HCT116 (cell line): ENCODE measurements at regions not wholly inside any gene's neighbourhood (a gene's known extent, or its start where the extent isn't known, plus 50 kb on each side); places are given as distances from the start of the nearest gene placed in this dataset.

ENCODE experiments used
- ATAC-seq: fragments of 200-7000 bp; cut with Tn5 transposase; 2 replicates; pipeline ENCODE4 v1.9.1; 2020; ENCODE audit warnings: mild to moderate bottlenecking, moderate library complexity
- BruUV-seq: library from RNA; stranded (reverse); fragments of 400-500 nt; replicated peaks from 2 replicates; lab custom pipeline; 2021; lab: Mats Ljungman, UMichigan
- CTCF ChIA-PET: fragments of 300-600 bp; sonication (Branson Sonifier 250); formaldehyde crosslinking; loops from one replicate; lab custom pipeline; 2021; ENCODE audit warnings: antibody characterized with exemption; lab: Charles Lee
- POLR2A ChIA-PET: fragments of 300-600, 350-600 bp; sonication (Branson Sonifier 250); formaldehyde crosslinking; loops from one replicate; lab custom pipeline; 2021; ENCODE audit warnings: antibody characterized with exemption; lab: Charles Lee
- RAD21 ChIA-PET, 2 experiments: fragments of 300-600 bp; sonication (Branson Sonifier 250); formaldehyde crosslinking; loops; one replicate each; lab custom pipeline; 2023; ENCODE audit warnings: low total read pairs in 2 of 2; ENCODE audit not compliant: uncharacterized antibody in 2 of 2, unreplicated experiment in 2 of 2, low non-redundant PET in 1 of 2; lab: Charles Lee
- DNase-seq: peaks from one replicate; pipeline ENCODE4 v3.0.0-alpha.2; 2010; ENCODE audit warnings: low read depth, low spot score
- H2AFZ ChIP-seq: fragments of 200-600 bp; shearing (Covaris generic), sonication (generic); 2 replicates; pipeline ENCODE4 v1.6.1; 2017; ENCODE audit warnings: low read depth, mixed run types, mixed read lengths, antibody characterized with exemption, low read length; ENCODE audit not compliant: poor library complexity, severe bottlenecking
- H3K27ac ChIP-seq: 2 replicates; pipeline ENCODE4 v1.5.1; 2012; ENCODE audit warnings: low read depth, low read length
- H3K27me3 ChIP-seq: fragments of 200-600 bp; sonication (generic); 2 replicates; pipeline ENCODE4 v1.6.1; 2016; ENCODE audit warnings: mixed run types, low read length, mixed read lengths; ENCODE audit not compliant: insufficient read depth
- H3K36me3 ChIP-seq, 2 experiments: fragments of 200-500 bp in 1 of 2; fragments of 200-600 bp in 1 of 2; sonication (Bioruptor generic) in 1 of 2; sonication (generic) in 1 of 2; 2 replicates each; pipeline versions ENCODE4 v1.5.1 to v1.6.1; 2014 to 2016; ENCODE audit warnings: low read length in 2 of 2, inconsistent platforms in 1 of 2, mixed read lengths in 1 of 2, mixed run types in 1 of 2; ENCODE audit not compliant: insufficient read depth in 2 of 2, control insufficient read depth in 1 of 2
- H3K4me1 ChIP-seq, 2 experiments: fragments of 200-600 bp in 1 of 2; sonication (generic) in 1 of 2; 2 replicates each; pipeline versions ENCODE4 v1.5.1 to v1.6.1; 2012 to 2017; ENCODE audit warnings: low read length in 2 of 2, inconsistent platforms in 1 of 2, mild to moderate bottlenecking in 1 of 2, mixed read lengths in 1 of 2, mixed run types in 1 of 2, moderate library complexity in 1 of 2; ENCODE audit not compliant: insufficient read depth in 2 of 2, control insufficient read depth in 1 of 2
- H3K4me2 ChIP-seq: fragments of 200-600 bp; sonication (generic); 2 replicates; pipeline ENCODE4 v1.6.1; 2017; ENCODE audit warnings: mixed run types, low read length, mixed read lengths
- H3K4me3 ChIP-seq, 2 experiments: fragments of 200-600 bp in 1 of 2; sonication (generic) in 1 of 2; replicated peaks in 1 of 2; 2 replicates each; pipeline ENCODE4 v1.5.1; 2011 to 2016; ENCODE audit warnings: low read length in 2 of 2, control low read depth in 1 of 2, low read depth in 1 of 2, mild to moderate bottlenecking in 1 of 2, mixed read lengths in 1 of 2, mixed run types in 1 of 2
- H3K79me2 ChIP-seq: fragments of 200-600 bp; sonication (generic); 2 replicates; pipeline ENCODE4 v1.6.1; 2017; ENCODE audit warnings: mild to moderate bottlenecking, mixed run types, low read length, moderate library complexity, mixed read lengths; ENCODE audit not compliant: insufficient read depth
- H3K9ac ChIP-seq: fragments of 200-600 bp; sonication (generic); 2 replicates; pipeline ENCODE4 v1.6.1; 2016; ENCODE audit warnings: low read length, mixed read lengths
- H3K9me2 ChIP-seq: fragments of 200-600 bp; sonication (generic), shearing (Covaris generic); 2 replicates; pipeline ENCODE4 v1.6.1; 2017; ENCODE audit warnings: mixed run types, mild to moderate bottlenecking, moderate library complexity; ENCODE audit not compliant: insufficient read depth
- H3K9me3 ChIP-seq, 2 experiments: fragments of 200-500 bp in 1 of 2; fragments of 200-600 bp in 1 of 2; sonication (Bioruptor generic) in 1 of 2; sonication (generic) in 1 of 2; 2 replicates each; pipeline ENCODE4 v1.6.1; 2014 to 2017; ENCODE audit warnings: low read length in 2 of 2, mixed read lengths in 2 of 2, inconsistent platforms in 1 of 2, low read depth in 1 of 2, mild to moderate bottlenecking in 1 of 2, mixed run types in 1 of 2, moderate library complexity in 1 of 2; ENCODE audit not compliant: control insufficient read depth in 1 of 2, insufficient read depth in 1 of 2
- H4K20me1 ChIP-seq: fragments of 200-600 bp; sonication (generic), shearing (Covaris generic); 2 replicates; pipeline ENCODE4 v1.6.1; 2017; ENCODE audit warnings: mixed run types, mild to moderate bottlenecking, moderate library complexity; ENCODE audit not compliant: insufficient read depth
- CEBPB ChIP-seq: IDR thresholded peaks from 2 replicates; pipeline ENCODE4 v1.6.1; 2012; ENCODE audit warnings: low read depth
- CTCF ChIP-seq, 3 experiments: fragments of 200-600 bp in 1 of 3; sonication (generic) in 1 of 3; IDR thresholded peaks in 2 of 3; conservative IDR thresholded peaks in 1 of 3; 2 replicates each; pipeline ENCODE4 v1.5.1; 2012 to 2017; ENCODE audit warnings: low read depth in 2 of 3, low read length in 2 of 3, antibody characterized with exemption in 1 of 3, borderline replicate concordance in 1 of 3, control low read depth in 1 of 3, mild to moderate bottlenecking in 1 of 3, mixed read lengths in 1 of 3, mixed run types in 1 of 3, moderate library complexity in 1 of 3; ENCODE audit not compliant: insufficient read depth in 1 of 3
- EGR1 ChIP-seq: IDR thresholded peaks from 2 replicates; pipeline ENCODE4 v1.6.1; 2012; ENCODE audit warnings: low read depth
- POLR2AphosphoS5 ChIP-seq: IDR thresholded peaks from 2 replicates; pipeline ENCODE4 v1.6.1; 2011; ENCODE audit warnings: mild to moderate bottlenecking, low read depth, low read length, moderate library complexity
- SIN3A ChIP-seq: IDR thresholded peaks from 2 replicates; pipeline ENCODE4 v1.6.1; 2012; ENCODE audit warnings: low read depth
- YY1 ChIP-seq: IDR thresholded peaks from 2 replicates; pipeline ENCODE4 v1.6.1; 2011; ENCODE audit warnings: low read length, low read depth, moderate library complexity, mild to moderate bottlenecking; ENCODE audit not compliant: insufficient replicate concordance; ENCODE audit errors: extremely low read depth
- ZFX ChIP-seq: fragments of 450-650 bp; IDR thresholded peaks from 2 replicates; pipeline ENCODE4 v1.6.1; 2017
- intact Hi-C: fragments of 100-400 bp; cut with micrococcal nuclease; formaldehyde crosslinking; loops from 2 replicates; pipeline ENCODE4 v1.10.0; 2022
- TF ChIP-seq, protein P1 (sequence below): IDR thresholded peaks from 2 replicates; pipeline ENCODE4 v1.6.1; 2011; ENCODE audit warnings: mild to moderate bottlenecking, low read length, moderate library complexity; ENCODE audit not compliant: insufficient replicate concordance; ENCODE audit errors: extremely low read depth
- TF ChIP-seq, protein P2 (sequence below): IDR thresholded peaks from 2 replicates; pipeline ENCODE4 v1.6.1; 2012; ENCODE audit warnings: low read depth
- TF ChIP-seq, protein P3 (sequence below): IDR thresholded peaks from 2 replicates; pipeline ENCODE4 v1.6.1; 2012

DNA sequence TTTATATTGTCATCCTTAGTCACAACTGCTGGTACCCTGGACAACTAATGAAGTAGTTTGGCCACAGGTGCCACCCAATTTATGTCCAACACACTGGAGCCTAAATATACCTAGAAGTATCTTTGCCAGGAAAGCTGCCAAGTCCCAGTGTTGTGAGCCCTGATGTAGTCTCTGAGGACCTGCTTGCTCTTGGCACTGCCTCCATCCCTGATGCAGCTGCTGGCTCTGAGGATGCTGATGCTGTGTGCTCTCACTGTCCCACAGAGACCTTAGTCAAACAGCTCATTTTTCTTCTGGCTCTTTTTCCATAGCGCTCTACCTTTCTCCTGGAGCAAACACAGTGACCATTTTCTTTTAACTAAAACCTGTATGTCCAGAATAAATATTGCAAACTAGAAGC, 1535.4 kb upstream of the ADGRL3 start:
- Histone ChIP-seq H3K9ac (no peak overlapping the region), H3K27ac (no peak overlapping the region), H3K27me3 (no peaks in the 10 kb centered on the region), H3K36me3 (no peaks in the 10 kb centered on the region), H3K4me3 (no peak overlapping the region), H2AFZ (no peak overlapping the region), H4K20me1 (no peaks in the 10 kb centered on the region), H3K4me1 (no peaks in the 10 kb centered on the region), H3K4me2 (no peak overlapping the region), H3K79me2 (no peaks in the 10 kb centered on the region), H3K9me2 (no peaks in the 10 kb centered on the region), H3K9me3 (peaks cover 4 to 5% of the 10 kb centered on the region in 2 experiments; a peak in 2 of 4 replicates)
- CTCF ChIA-PET: no interaction called here
- RAD21 ChIA-PET: no interaction called here
- TF ChIP-seq SIN3A (no peak), YY1 (no peak), CTCF (IDR thresholded peaks at IDR 0.05 in 2 of 3, conservative IDR thresholded peaks at IDR 0.05 in 1 of 3; ENCODE audit: borderline replicate concordance in 1 of 3, insufficient read depth in 1 of 3, low read depth in 2 of 3, low read length in 2 of 3) (no peak), EGR1 (no peak), POLR2AphosphoS5 (no peak), CEBPB (no peak), ZFX (no peak)
- TF ChIP-seq, protein P1, sequence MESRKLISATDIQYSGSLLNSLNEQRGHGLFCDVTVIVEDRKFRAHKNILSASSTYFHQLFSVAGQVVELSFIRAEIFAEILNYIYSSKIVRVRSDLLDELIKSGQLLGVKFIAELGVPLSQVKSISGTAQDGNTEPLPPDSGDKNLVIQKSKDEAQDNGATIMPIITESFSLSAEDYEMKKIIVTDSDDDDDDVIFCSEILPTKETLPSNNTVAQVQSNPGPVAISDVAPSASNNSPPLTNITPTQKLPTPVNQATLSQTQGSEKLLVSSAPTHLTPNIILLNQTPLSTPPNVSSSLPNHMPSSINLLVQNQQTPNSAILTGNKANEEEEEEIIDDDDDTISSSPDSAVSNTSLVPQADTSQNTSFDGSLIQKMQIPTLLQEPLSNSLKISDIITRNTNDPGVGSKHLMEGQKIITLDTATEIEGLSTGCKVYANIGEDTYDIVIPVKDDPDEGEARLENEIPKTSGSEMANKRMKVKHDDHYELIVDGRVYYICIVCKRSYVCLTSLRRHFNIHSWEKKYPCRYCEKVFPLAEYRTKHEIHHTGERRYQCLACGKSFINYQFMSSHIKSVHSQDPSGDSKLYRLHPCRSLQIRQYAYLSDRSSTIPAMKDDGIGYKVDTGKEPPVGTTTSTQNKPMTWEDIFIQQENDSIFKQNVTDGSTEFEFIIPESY: no peak
- TF ChIP-seq, protein P2, sequence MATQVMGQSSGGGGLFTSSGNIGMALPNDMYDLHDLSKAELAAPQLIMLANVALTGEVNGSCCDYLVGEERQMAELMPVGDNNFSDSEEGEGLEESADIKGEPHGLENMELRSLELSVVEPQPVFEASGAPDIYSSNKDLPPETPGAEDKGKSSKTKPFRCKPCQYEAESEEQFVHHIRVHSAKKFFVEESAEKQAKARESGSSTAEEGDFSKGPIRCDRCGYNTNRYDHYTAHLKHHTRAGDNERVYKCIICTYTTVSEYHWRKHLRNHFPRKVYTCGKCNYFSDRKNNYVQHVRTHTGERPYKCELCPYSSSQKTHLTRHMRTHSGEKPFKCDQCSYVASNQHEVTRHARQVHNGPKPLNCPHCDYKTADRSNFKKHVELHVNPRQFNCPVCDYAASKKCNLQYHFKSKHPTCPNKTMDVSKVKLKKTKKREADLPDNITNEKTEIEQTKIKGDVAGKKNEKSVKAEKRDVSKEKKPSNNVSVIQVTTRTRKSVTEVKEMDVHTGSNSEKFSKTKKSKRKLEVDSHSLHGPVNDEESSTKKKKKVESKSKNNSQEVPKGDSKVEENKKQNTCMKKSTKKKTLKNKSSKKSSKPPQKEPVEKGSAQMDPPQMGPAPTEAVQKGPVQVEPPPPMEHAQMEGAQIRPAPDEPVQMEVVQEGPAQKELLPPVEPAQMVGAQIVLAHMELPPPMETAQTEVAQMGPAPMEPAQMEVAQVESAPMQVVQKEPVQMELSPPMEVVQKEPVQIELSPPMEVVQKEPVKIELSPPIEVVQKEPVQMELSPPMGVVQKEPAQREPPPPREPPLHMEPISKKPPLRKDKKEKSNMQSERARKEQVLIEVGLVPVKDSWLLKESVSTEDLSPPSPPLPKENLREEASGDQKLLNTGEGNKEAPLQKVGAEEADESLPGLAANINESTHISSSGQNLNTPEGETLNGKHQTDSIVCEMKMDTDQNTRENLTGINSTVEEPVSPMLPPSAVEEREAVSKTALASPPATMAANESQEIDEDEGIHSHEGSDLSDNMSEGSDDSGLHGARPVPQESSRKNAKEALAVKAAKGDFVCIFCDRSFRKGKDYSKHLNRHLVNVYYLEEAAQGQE: no peak
- TF ChIP-seq, protein P3, sequence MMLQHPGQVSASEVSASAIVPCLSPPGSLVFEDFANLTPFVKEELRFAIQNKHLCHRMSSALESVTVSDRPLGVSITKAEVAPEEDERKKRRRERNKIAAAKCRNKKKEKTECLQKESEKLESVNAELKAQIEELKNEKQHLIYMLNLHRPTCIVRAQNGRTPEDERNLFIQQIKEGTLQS: no peak
- intact Hi-C loops: no loop called here
- POLR2A ChIA-PET: no interaction called here
- ATAC-seq: no peak
- no TSS peak for BruUV-seq
- DNase-seq: no peak
